Activated T-cell treated with anti-CD3 and anti-CD28 coated beads for 48 hours (primary cell): ENCODE measurements at regions not wholly inside any gene's neighbourhood (a gene's known extent, or its start where the extent isn't known, plus 50 kb on each side); places are given as distances from the start of the nearest gene placed in this dataset.
A peak's percentile ranks its signal among the peaks of the same experiment; 100 is the strongest.

Source experiments
- DNase-seq: peaks from one replicate; pipeline ENCODE4 v3.0.0-alpha.2; 2020; ENCODE audit warnings: low read depth

GRCh38 chr1:37389327-37389726 is 85.1 kb upstream of the ZC3H12A start:
- no peak for DNase-seq

GRCh38 chr1:37391211-37392011 is 83.0 kb upstream of the ZC3H12A start:
- DNase-seq, result no peak

- DNase-seq, result no peak
These were observed 82.3 kb upstream of the ZC3H12A start for GRCh38 chr1:37392051-37392450.

- DNase-seq, result no peak
These were observed 80.9 kb upstream of the ZC3H12A start for GRCh38 chr1:37393173-37394120.

GRCh38 chr1:37394574-37395464 is 79.6 kb upstream of the ZC3H12A start:
- no peak for DNase-seq

- no peak for DNase-seq
These were observed 76.3 kb upstream of the ZC3H12A start for GRCh38 chr1:37398096-37398495.

- no peak for DNase-seq
These were observed 75.2 kb upstream of the ZC3H12A start for GRCh38 chr1:37399205-37399604.

- DNase-seq, result no peak
These were observed 74.4 kb upstream of the ZC3H12A start for GRCh38 chr1:37399830-37400464.

- no peak for DNase-seq
These were observed 73.7 kb upstream of the ZC3H12A start for GRCh38 chr1:37400466-37401225.

GRCh38 chr1:37403166-37403565 is 71.2 kb upstream of the ZC3H12A start:
- DNase-seq, result no peak

GRCh38 chr1:37404711-37405110 is 69.7 kb upstream of the ZC3H12A start:
- DNase-seq, result no peak

GRCh38 chr1:37410105-37410504 is 64.3 kb upstream of the ZC3H12A start:
- DNase-seq, result peak; percentile 6

- peak; percentile 11 for DNase-seq
These were observed 63.6 kb upstream of the ZC3H12A start for GRCh38 chr1:37410815-37411214.

GRCh38 chr1:37415611-37416244 is 58.7 kb upstream of the ZC3H12A start:
- DNase-seq, result no peak

- no peak for DNase-seq
These were observed 53.9 kb upstream of the ZC3H12A start for GRCh38 chr1:37420456-37420855.

GRCh38 chr1:37423810-37424209 is 50.6 kb upstream of the ZC3H12A start:
- DNase-seq, result no peak

- DNase-seq, result no peak
These were observed 49.9 kb upstream of the ZC3H12A start for GRCh38 chr1:37424523-37424922.
